Astrocyte (in vitro differentiated cells and primary cell): ENCODE measurements at regions not wholly inside any gene's neighbourhood (a gene's known extent, or its start where the extent isn't known, plus 50 kb on each side); places are given as distances from the start of the nearest gene placed in this dataset.

Experiments
- DNase-seq: peaks from one replicate; pipeline ENCODE4 v3.0.0-alpha.2; 2010; ENCODE audit warnings: low read depth
- FAIRE-seq: peaks from 2 replicates; lab custom pipeline; 2011; peaks lifted over from hg19 to GRCh38; lab: Jason Lieb, UNC
- H2AFZ ChIP-seq: 2 replicates; pipeline ENCODE4 v1.6.0; 2012; ENCODE audit warnings: low read depth, low read length, inconsistent platforms
- H3K27ac ChIP-seq: 2 replicates; pipeline ENCODE4 v1.5.1; 2011; ENCODE audit warnings: low read depth, low read length, inconsistent platforms
- H3K27me3 ChIP-seq: 2 replicates; pipeline ENCODE4 v1.6.0; 2011; ENCODE audit warnings: low read length, inconsistent platforms; ENCODE audit not compliant: insufficient read depth
- H3K36me3 ChIP-seq: 2 replicates; pipeline ENCODE4 v1.5.1; 2011; ENCODE audit warnings: low read length, inconsistent platforms; ENCODE audit not compliant: insufficient read depth
- H3K4me1 ChIP-seq: 2 replicates; pipeline ENCODE4 v1.5.1; 2011; ENCODE audit warnings: low read length, inconsistent platforms; ENCODE audit not compliant: insufficient read depth
- H3K4me2 ChIP-seq: 2 replicates; pipeline ENCODE4 v1.6.0; 2012; ENCODE audit warnings: low read length, inconsistent platforms
- H3K4me3 ChIP-seq: 2 replicates; pipeline ENCODE4 v1.5.1; 2011; ENCODE audit warnings: low read depth, mild to moderate bottlenecking, low read length, inconsistent platforms; ENCODE audit not compliant: insufficient read depth
- H3K79me2 ChIP-seq: 2 replicates; pipeline ENCODE4 v1.6.0; 2012; ENCODE audit warnings: mild to moderate bottlenecking, low read length, inconsistent platforms; ENCODE audit not compliant: insufficient read depth
- H3K9ac ChIP-seq: 2 replicates; pipeline ENCODE4 v1.6.0; 2012; ENCODE audit warnings: mild to moderate bottlenecking, low read length, inconsistent platforms
- H3K9me3 ChIP-seq: 2 replicates; pipeline ENCODE4 v1.5.1; 2012; ENCODE audit warnings: low read depth, mild to moderate bottlenecking, low read length, inconsistent platforms; ENCODE audit not compliant: insufficient read depth
- H4K20me1 ChIP-seq: 2 replicates; pipeline ENCODE4 v1.6.0; 2012; ENCODE audit warnings: low read length, inconsistent platforms; ENCODE audit not compliant: insufficient read depth
- H3K27ac Mint-ChIP-seq: one replicate; pipeline ENCODE4 v1.8.0; 2021; ENCODE audit warnings: mild to moderate bottlenecking, mixed read lengths; ENCODE audit not compliant: unreplicated experiment
- H3K27me3 Mint-ChIP-seq: one replicate; pipeline ENCODE4 v1.8.0; 2021; ENCODE audit warnings: low read depth, mixed read lengths; ENCODE audit not compliant: unreplicated experiment
- H3K36me3 Mint-ChIP-seq: one replicate; pipeline ENCODE4 v1.8.0; 2021; ENCODE audit warnings: low read depth, mixed read lengths; ENCODE audit not compliant: unreplicated experiment
- H3K4me1 Mint-ChIP-seq: one replicate; pipeline ENCODE4 v1.8.0; 2021; ENCODE audit warnings: low read depth, mixed read lengths; ENCODE audit not compliant: unreplicated experiment
- H3K4me3 Mint-ChIP-seq: one replicate; pipeline ENCODE4 v1.8.0; 2021; ENCODE audit warnings: mild to moderate bottlenecking, moderate library complexity, mixed read lengths; ENCODE audit not compliant: unreplicated experiment
- H3K9me3 Mint-ChIP-seq: one replicate; pipeline ENCODE4 v1.8.0; 2021; ENCODE audit warnings: mild to moderate bottlenecking, mixed read lengths; ENCODE audit not compliant: unreplicated experiment
- EZH2 ChIP-seq: IDR thresholded peaks from 2 replicates; pipeline ENCODE4 v1.6.1; 2012; ENCODE audit warnings: mild to moderate bottlenecking, low read length, inconsistent platforms; ENCODE audit not compliant: insufficient read depth
- TF ChIP-seq, protein P1 (sequence below): IDR thresholded peaks from 2 replicates; pipeline ENCODE4 v1.5.1; 2011; ENCODE audit warnings: low read depth, mild to moderate bottlenecking, inconsistent platforms, low read length, moderate library complexity; ENCODE audit not compliant: insufficient read depth

DNA sequence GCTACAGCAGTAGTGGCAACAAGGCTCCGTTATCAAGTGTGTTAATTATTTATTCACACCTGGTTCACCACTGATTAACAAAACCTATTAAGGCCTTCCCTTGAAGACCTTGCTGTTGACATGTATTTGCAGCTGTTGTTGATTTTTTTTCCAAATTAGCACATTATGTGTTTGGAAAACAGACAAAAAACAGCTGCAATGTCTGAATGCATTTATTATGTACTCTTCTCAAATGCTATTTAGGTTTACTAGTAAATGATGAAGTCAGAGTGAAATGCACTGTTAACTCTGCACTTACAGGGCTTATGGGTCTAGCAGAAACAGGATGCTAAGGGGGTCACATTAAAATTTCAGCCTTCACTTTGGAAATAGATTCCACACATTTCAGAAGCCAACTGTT lies 99.5 kb upstream of the PCDH7 start:
- H2AFZ ChIP-seq = no peak overlapping the region
- no peak for FAIRE-seq
- no peak overlapping the region for H3K4me3 ChIP-seq

DNA sequence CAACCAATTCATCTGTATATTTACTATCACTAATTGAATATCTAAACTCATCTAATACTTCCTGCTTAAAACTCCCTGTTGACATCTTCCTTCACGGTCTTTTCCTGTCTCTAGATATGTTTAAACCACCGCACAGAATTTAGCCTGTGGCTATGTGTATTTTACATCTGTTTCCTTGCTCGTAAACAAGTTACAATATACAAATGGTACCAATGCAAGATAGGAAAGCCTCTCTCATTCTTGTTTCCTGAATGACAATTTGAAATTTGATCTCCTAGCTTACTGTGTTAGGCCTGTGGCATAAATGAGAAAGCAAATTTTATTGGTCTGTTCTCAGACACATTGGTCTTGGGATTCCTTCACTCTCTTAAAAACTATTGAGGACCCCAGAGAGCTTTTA lies 89.7 kb upstream of the PCDH7 start:
- H3K36me3 ChIP-seq = no peaks in the 10 kb centered on the region
- H3K4me3 ChIP-seq = no peak overlapping the region
- H3K79me2 ChIP-seq = no peaks in the 10 kb centered on the region
- no peak for FAIRE-seq
- peaks cover 2% of the 10 kb centered on the region for H3K27me3 Mint-ChIP-seq
- H3K27me3 ChIP-seq = no peaks in the 10 kb centered on the region
- H2AFZ ChIP-seq = no peak overlapping the region
- H3K4me2 ChIP-seq = no peak overlapping the region
- no peak overlapping the region for H3K27ac ChIP-seq
- no peaks in the 10 kb centered on the region for H3K9me3 ChIP-seq
- no peaks in the 10 kb centered on the region for H3K4me1 Mint-ChIP-seq
- H3K27ac Mint-ChIP-seq = no peak overlapping the region
- no peaks in the 10 kb centered on the region for H4K20me1 ChIP-seq
- H3K9ac ChIP-seq = no peak overlapping the region
- H3K4me1 ChIP-seq = no peaks in the 10 kb centered on the region
- no peaks in the 10 kb centered on the region for H3K9me3 Mint-ChIP-seq
- no peak for TF ChIP-seq EZH2
- TF ChIP-seq, protein P1, sequence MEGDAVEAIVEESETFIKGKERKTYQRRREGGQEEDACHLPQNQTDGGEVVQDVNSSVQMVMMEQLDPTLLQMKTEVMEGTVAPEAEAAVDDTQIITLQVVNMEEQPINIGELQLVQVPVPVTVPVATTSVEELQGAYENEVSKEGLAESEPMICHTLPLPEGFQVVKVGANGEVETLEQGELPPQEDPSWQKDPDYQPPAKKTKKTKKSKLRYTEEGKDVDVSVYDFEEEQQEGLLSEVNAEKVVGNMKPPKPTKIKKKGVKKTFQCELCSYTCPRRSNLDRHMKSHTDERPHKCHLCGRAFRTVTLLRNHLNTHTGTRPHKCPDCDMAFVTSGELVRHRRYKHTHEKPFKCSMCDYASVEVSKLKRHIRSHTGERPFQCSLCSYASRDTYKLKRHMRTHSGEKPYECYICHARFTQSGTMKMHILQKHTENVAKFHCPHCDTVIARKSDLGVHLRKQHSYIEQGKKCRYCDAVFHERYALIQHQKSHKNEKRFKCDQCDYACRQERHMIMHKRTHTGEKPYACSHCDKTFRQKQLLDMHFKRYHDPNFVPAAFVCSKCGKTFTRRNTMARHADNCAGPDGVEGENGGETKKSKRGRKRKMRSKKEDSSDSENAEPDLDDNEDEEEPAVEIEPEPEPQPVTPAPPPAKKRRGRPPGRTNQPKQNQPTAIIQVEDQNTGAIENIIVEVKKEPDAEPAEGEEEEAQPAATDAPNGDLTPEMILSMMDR = no peak
- H3K4me3 Mint-ChIP-seq = no peak overlapping the region
- no peaks in the 10 kb centered on the region for H3K36me3 Mint-ChIP-seq
- DNase-seq = no peak

More for the DNA sequence above, 99.5 kb upstream of the PCDH7 start:
- Histone ChIP-seq H3K27ac (no peak overlapping the region), H3K27me3 (no peaks in the 10 kb centered on the region), H3K4me2 (no peak overlapping the region), H3K9me3 (no peaks in the 10 kb centered on the region), H3K36me3 (no peaks in the 10 kb centered on the region), H3K4me1 (no peaks in the 10 kb centered on the region), H3K79me2 (no peaks in the 10 kb centered on the region), H4K20me1 (no peaks in the 10 kb centered on the region), H3K9ac (no peak overlapping the region)
- no peak for TF ChIP-seq EZH2
- TF ChIP-seq, protein P1 = no peak
- Mint-ChIP-seq H3K36me3 (no peaks in the 10 kb centered on the region), H3K4me3 (no peak overlapping the region), H3K27me3 (peaks cover 2% of the 10 kb centered on the region), H3K9me3 (peaks cover 7% of the 10 kb centered on the region), H3K4me1 (peaks cover 2% of the 10 kb centered on the region), H3K27ac (no peak overlapping the region)
- DNase-seq = no peak

DNA sequence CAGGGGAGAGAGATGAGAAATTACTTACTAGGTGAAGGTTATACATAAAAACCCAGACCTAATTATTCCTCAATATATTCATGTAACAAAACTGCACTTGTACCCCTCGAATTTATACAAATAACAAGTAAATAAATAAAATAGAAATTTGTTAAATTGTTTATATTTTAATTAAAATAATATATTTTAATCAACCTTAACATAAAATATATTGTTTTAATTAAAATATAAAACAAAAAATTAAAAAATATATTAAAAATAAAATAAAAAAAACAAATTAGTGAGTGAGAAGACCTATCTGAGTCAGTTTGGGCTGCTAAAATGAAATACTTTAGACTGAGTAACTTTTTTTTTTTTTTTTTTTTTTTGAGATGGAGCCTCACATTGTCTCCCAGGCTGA lies 87.4 kb upstream of the PCDH7 start:
- H3K27ac ChIP-seq = no peak overlapping the region
- H3K9ac ChIP-seq = no peak overlapping the region
- Mint-ChIP-seq H3K4me1 (no peaks in the 10 kb centered on the region), H3K9me3 (no peaks in the 10 kb centered on the region), H3K27me3 (no peaks in the 10 kb centered on the region), H3K4me3 (no peak overlapping the region), H3K27ac (no peak overlapping the region), H3K36me3 (no peaks in the 10 kb centered on the region)
- no peaks in the 10 kb centered on the region for H3K36me3 ChIP-seq
- H3K4me3 ChIP-seq = no peak overlapping the region
- FAIRE-seq (no peak), DNase-seq (no peak)
- no peak overlapping the region for H2AFZ ChIP-seq
- H4K20me1 ChIP-seq = no peaks in the 10 kb centered on the region
- TF ChIP-seq, protein P1 = no peak
- TF ChIP-seq EZH2 = no peak
- no peaks in the 10 kb centered on the region for H3K79me2 ChIP-seq
- no peaks in the 10 kb centered on the region for H3K9me3 ChIP-seq
- H3K4me2 ChIP-seq = no peak overlapping the region
- H3K27me3 ChIP-seq = no peaks in the 10 kb centered on the region
- H3K4me1 ChIP-seq = no peaks in the 10 kb centered on the region
